ENCODE measurements at regions not wholly inside any gene's neighbourhood (a gene's known extent, or its start where the extent isn't known, plus 50 kb on each side); places are given as distances from the start of the nearest gene placed in this dataset.

GRCh38 chr9:88696501-88696900, 161.5 kb downstream of the NXNL2 start:
- TF ChIP-seq CTCF (tag by site-specific recombination; IDR thresholded peaks at IDR 0.05), result no peak
- TF ChIP-seq ZNF138 (tag by site-specific recombination; IDR thresholded peaks at IDR 0.05; ENCODE audit: borderline replicate concordance), result no peak
- TF ChIP-seq ZNF776 (tag by site-specific recombination; IDR thresholded peaks at IDR 0.05; ENCODE audit: borderline replicate concordance), result no peak
- TF ChIP-seq ZNF350 (tag by site-specific recombination; IDR thresholded peaks at IDR 0.05), result no peak
- TF ChIP-seq ZNF292 (tag by site-specific recombination; IDR thresholded peaks at IDR 0.05; ENCODE audit: borderline replicate concordance, low read depth), result no peak
- TF ChIP-seq REST (tag by site-specific recombination; IDR thresholded peaks at IDR 0.05), result no peak
